Stimulated activated CD4-positive, alpha-beta T cell treated with anti-CD3 and anti-CD28 coated beads, Interleukin-4, amount 100 ng/mL, for 48 hours (primary cell): ENCODE measurements at regions not wholly inside any gene's neighbourhood (a gene's known extent, or its start where the extent isn't known, plus 50 kb on each side); places are given as distances from the start of the nearest gene placed in this dataset.

Experiments used
- DNase-seq, 2 donors: peaks; one replicate each; pipeline ENCODE4 v3.0.0-alpha.2; 2020; ENCODE audit warnings: low read depth in 2 of 2

- no peak for DNase-seq
These were observed 227.6 kb downstream of the MINAR1 start for GRCh38 chr15:79659691-79660090.

- no peak for DNase-seq
These were observed 229.3 kb downstream of the MINAR1 start for GRCh38 chr15:79661411-79661810.

DNA sequence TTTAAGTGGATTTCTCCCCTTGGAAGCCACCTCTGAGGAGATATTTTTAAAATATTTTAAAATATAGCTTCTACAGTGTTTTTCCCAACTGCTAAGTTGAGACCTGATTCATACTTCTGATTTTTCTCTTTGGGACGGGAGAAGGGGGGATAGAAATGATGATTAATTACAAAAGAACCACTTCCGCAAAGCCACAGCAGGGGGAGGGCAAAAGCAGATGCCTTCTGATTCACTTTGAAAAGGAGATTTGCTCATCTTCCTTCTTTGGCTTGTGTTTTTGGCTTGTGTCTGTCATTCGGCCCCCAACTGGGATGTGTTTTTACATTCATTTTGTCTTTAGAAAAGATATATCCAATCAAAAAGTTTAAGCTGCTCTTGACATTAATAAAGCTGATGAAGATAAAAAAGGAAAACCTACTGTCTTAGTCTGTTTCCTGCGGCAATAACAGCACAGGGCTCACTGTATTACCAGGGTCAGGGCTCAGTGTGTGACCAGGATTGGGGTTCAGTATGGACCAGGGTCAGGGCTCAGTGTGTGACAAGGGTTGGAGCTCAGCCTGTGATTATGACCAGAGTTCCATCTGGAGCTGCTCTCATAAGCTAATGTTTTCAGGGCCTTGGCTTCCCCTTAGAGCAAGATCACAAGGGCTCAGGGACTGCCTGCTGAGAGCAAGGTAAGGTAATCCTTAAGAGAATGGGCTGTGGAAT lies 223.2 kb downstream of the MTHFS start:
- peak in 1 of 2 donors; percentile 7 for DNase-seq

DNA sequence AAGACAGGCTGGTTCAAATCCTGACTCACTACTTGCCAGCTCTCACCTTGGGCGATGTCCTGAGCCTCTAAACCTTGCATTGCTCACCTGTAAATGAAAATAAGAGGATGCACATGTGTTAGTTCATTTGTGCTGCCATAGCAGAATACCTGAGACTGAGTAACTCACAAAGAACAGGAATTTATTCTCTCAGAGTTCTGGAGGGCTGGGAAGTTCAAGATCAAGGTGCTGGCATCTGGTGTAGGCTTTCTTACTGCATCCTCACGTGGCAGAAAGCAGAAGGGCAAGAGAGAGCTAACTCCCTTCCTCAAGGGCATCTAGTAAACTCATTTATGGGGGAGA lies 222.7 kb downstream of the MTHFS start:
- DNase-seq: no peak

DNA sequence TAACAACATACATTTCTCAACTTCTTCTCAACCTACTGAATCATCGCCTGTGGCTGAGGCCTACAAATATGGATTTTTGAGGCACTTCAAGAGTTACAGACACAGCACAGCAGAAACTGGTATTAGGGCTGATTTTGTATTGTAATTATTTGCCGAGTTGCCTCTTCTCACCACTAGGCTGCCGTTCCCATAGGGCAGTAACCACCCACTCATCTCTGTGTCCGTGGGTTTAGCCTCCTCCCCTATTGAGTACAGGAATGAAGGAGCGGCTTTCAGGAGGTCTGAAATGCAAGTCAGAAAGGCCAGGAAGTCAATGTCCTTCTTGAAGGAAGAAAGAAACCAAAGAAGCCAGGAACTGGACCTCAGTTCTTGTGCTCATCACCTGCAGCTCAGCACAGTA lies 220.8 kb downstream of the MTHFS start:
- DNase-seq: no peak

DNA sequence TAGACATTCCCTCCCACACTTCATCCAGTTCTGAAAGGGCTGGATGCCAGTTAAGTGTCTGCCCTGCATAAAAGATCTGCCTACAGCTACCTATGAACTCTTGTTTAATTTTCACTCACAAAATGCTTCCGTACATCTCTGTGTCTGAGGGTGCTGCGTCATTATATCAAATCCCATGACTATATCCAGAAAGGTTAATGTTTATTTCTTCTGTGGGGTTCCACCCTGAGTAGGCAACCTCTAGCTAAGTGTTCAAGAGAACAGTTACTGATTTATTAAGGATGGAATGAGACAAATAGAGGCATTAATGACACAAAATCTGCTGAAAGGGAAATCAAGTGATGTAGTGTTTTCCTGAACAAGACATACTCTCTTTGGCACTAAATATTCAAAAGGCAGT lies 220.2 kb downstream of the MTHFS start:
- DNase-seq: no peak

GRCh38 chr15:79677241-79677640 lies 219.6 kb downstream of the MTHFS start:
- no peak for DNase-seq

- DNase-seq: no peak
These were observed 218.6 kb downstream of the MTHFS start for GRCh38 chr15:79678032-79678701.

GRCh38 chr15:79680720-79681119 lies 216.1 kb downstream of the MTHFS start:
- DNase-seq: no peak

GRCh38 chr15:79682285-79682684 lies 214.5 kb downstream of the MTHFS start:
- no peak for DNase-seq

- DNase-seq: no peak
These were observed 213.9 kb downstream of the MTHFS start for GRCh38 chr15:79682851-79683288.

DNA sequence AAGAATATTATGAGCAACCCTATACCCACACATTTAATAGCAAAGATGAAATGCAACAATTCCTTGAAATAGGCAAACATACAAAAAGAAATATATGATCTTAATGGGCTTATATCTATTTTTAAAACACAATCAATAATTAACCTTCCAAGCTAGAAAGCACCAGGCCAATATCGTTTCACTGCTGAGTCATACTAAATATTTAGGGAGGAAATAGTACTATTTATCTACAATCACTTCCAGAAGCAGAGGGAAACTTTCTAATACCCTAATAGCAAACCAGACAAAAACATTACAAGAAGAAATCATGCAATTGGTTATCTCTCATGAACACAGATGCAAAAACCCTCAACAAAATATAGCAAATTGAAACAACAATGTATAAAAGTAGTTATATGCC lies 207.8 kb downstream of the MTHFS start:
- no peak for DNase-seq

DNA sequence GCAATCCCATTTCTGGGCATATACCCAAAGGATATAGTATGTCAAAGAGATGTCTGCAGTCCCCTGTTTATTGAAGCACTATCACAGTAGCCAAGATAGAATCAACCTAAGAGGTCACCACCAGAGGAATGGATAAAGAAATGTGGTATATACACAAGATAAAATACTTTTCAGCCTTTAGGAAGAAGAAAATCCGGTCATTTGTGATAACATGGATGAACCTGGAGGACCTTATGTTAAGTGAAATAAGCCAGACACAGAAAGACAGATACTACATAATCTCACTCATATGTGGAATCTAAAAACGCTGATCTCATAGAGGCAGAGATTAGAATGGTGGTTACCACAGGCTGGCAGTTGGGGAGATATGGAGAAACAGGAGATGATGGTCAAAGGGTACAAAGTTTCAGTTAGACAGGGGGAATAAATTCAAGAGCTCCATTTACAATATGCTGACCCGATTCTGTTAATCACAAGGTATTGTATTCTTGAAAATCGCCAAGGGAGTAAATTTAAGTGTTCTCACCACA lies 195.8 kb downstream of the MTHFS start:
- DNase-seq: no peak

DNA sequence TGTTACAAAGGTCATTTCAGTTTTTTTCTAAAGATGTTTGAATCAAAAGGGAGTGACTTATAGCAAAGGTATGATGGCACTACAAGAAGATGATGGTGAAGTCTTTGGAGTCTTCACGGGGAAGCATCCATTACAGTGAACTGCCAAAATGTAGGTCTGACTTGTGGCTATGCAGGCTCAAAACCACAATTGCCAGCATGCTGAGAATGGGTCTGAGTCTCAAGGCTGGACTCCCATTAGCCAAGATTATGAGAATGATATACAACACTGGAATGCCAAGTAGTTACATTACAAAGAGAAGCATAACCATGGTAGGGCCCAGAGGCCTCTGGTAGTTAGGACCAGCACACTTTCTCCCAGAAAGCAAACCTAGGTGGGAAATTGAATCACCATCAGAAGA lies 194.2 kb downstream of the MTHFS start:
- no peak for DNase-seq

- DNase-seq: no peak
These were observed 175.6 kb downstream of the MTHFS start for GRCh38 chr15:79721256-79721655.

DNA sequence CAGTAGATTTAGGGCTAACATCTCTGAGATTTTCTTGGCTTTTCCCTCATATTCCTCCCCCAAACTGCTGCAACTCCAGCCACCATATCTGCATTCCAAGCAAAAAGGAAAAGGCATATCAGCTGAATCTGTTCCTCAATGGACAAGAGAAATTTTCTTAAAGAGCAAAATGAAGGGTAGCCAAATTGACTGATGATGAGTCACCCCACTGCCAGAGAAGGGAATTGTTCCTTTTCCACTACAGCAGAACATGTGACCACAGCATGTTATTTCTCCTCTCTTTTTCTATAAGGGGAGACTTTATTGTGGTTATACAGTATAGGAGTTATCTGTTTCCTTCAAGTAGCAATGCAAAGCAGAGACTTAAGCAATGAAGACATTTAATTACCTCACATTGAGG lies 172.5 kb downstream of the MTHFS start:
- DNase-seq: no peak

- no peak for DNase-seq
These were observed 172.0 kb downstream of the MTHFS start for GRCh38 chr15:79724804-79725203.

DNA sequence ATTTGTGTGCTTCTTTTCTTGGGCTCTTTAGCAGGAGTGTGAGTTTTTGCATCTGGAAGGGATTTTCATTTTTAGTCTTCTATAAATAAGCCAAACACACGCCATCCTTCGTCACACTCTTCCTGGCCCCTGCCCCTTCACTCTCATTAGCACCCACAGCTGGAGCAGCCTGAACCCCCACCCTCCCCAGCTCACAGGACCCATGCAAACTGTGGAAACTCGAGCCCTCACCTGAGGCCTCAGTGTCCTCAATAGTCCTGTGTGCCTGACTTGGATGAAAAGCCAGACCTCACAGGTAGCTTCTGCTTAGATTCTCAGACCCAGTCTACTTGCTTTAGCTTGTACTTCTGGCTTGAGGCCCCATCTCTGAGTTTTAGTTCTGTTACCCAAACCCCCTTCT lies 167.9 kb downstream of the MTHFS start:
- no peak for DNase-seq

DNA sequence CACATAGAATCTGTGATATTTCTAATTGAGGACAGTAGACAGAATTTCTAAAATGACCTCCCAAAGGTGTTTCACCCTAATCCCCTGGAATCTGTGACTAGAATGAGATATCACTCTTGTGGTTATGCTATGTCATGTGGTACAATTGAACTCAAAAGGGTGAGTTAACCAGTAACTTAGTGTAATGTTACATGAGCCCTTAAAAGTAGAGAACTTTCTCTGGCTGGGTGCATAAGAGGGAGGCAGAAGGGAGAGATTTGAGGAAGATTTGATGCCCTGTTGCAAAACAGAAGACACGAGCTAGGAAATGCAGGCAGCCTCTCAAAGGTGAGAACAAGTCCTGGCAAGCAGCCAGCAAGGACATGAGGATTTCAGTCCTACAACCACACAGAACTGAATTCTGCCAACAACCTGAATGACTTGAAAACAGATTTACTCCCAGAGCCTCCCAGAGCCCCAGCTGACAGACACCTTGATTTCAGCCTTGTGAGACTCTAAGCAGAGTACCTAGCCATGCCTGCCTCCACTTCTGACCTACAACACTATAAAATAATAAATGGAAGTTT lies 160.3 kb downstream of the MTHFS start:
- DNase-seq: no peak

GRCh38 chr15:79738143-79738542 lies 158.7 kb downstream of the MTHFS start:
- DNase-seq: no peak

GRCh38 chr15:79740561-79740960 lies 156.3 kb downstream of the MTHFS start:
- no peak for DNase-seq

- no peak for DNase-seq
These were observed 153.8 kb downstream of the MTHFS start for GRCh38 chr15:79743032-79743431.

- DNase-seq: peak in 1 of 2 donors; percentile 4
These were observed 152.3 kb downstream of the MTHFS start for GRCh38 chr15:79744485-79744884.
